CD14-positive monocyte (primary cell): ENCODE measurements at regions not wholly inside any gene's neighbourhood (a gene's known extent, or its start where the extent isn't known, plus 50 kb on each side); places are given as distances from the start of the nearest gene placed in this dataset.

Source experiments
- DNase-seq, 3 donors: peaks; one replicate each; pipeline ENCODE4 v3.0.0-alpha.2; 2011 to 2022
- H2AFZ ChIP-seq: 2 replicates; pipeline ENCODE4 v1.6.0; 2012; ENCODE audit warnings: mild to moderate bottlenecking, low read depth, low read length, inconsistent platforms; ENCODE audit not compliant: insufficient read depth, poor library complexity, severe bottlenecking
- H3K27ac ChIP-seq, 2 donors: 1 replicate in 1 of 2; 2 replicates in 1 of 2; pipeline ENCODE4 v1.5.1; 2012 to 2013; ENCODE audit warnings: low read length in 2 of 2, control low read depth in 1 of 2, inconsistent platforms in 1 of 2, low read depth in 1 of 2, mild to moderate bottlenecking in 1 of 2
- H3K27me3 ChIP-seq, 2 donors: one replicate each; pipeline versions ENCODE4 v1.6.0 to v1.6.1; 2011 to 2013; ENCODE audit warnings: low read length in 2 of 2; ENCODE audit not compliant: control insufficient read depth in 2 of 2, insufficient read depth in 2 of 2
- H3K36me3 ChIP-seq, 2 donors: replicated peaks in 1 of 2; 1 replicate in 1 of 2; 2 replicates in 1 of 2; pipeline versions ENCODE4 v1.5.1 to v1.6.1; 2012 to 2013; ENCODE audit warnings: low read length in 2 of 2, control low read depth in 1 of 2, inconsistent platforms in 1 of 2, mild to moderate bottlenecking in 1 of 2; ENCODE audit not compliant: insufficient read depth in 2 of 2, control insufficient read depth in 1 of 2
- H3K4me1 ChIP-seq, 2 donors: 1 replicate in 1 of 2; 2 replicates in 1 of 2; pipeline versions ENCODE4 v1.5.1 to v1.6.1; 2012 to 2013; ENCODE audit warnings: low read length in 2 of 2, control low read depth in 1 of 2, inconsistent platforms in 1 of 2, mild to moderate bottlenecking in 1 of 2, moderate library complexity in 1 of 2; ENCODE audit not compliant: insufficient read depth in 2 of 2, control insufficient read depth in 1 of 2
- H3K4me2 ChIP-seq: replicated peaks from 2 replicates; pipeline ENCODE3; 2012; ENCODE audit warnings: low read length, moderate library complexity, mild to moderate bottlenecking; ENCODE audit not compliant: poor library complexity, severe bottlenecking; ENCODE audit errors: extremely low read depth
- H3K4me3 ChIP-seq, 3 experiments: fragments of 200-600 bp in 1 of 3; sonication (generic) in 1 of 3; replicated peaks in 1 of 3; 1 replicate in 2 of 3; 2 replicates in 1 of 3; pipeline ENCODE4 v1.5.1; 2011 to 2013; ENCODE audit warnings: low read length in 3 of 3, mild to moderate bottlenecking in 3 of 3, control low read depth in 2 of 3, low read depth in 2 of 3, inconsistent platforms in 1 of 3, moderate library complexity in 1 of 3
- H3K79me2 ChIP-seq: 2 replicates; pipeline ENCODE4 v1.6.0; 2012; ENCODE audit warnings: mild to moderate bottlenecking, control low read depth, inconsistent platforms, low read length, moderate library complexity; ENCODE audit not compliant: insufficient read depth
- H3K9ac ChIP-seq: 2 replicates; pipeline ENCODE4 v1.6.0; 2017; ENCODE audit warnings: low read length, mild to moderate bottlenecking; ENCODE audit not compliant: insufficient read depth, poor library complexity, severe bottlenecking
- H3K9me3 ChIP-seq, 2 donors: replicated peaks in 1 of 2; 1 replicate in 1 of 2; 2 replicates in 1 of 2; pipeline versions ENCODE4 v1.5.1 to v1.6.1; 2012 to 2013; ENCODE audit warnings: low read length in 2 of 2, control low read depth in 1 of 2; ENCODE audit not compliant: control insufficient read depth in 1 of 2, insufficient read depth in 1 of 2
- H4K20me1 ChIP-seq: 2 replicates; pipeline ENCODE4 v1.6.0; 2012; ENCODE audit warnings: mild to moderate bottlenecking, low read length, control low read depth, moderate library complexity; ENCODE audit not compliant: insufficient read depth
- H3K27ac Mint-ChIP-seq, 7 donors: one replicate each; pipeline ENCODE4 v1.8.0; 2020; ENCODE audit warnings: mild to moderate bottlenecking in 7 of 7, mixed read lengths in 7 of 7, moderate library complexity in 6 of 7, inconsistent platforms in 2 of 7
- H3K27me3 Mint-ChIP-seq, 3 donors: one replicate each; pipeline ENCODE4 v1.8.0; 2021 to 2022; ENCODE audit warnings: low read depth in 3 of 3, mild to moderate bottlenecking in 3 of 3, mixed read lengths in 3 of 3, moderate library complexity in 3 of 3, inconsistent platforms in 1 of 3
- H3K36me3 Mint-ChIP-seq, 2 donors: one replicate each; pipeline ENCODE4 v1.8.0; 2020; ENCODE audit warnings: mixed read lengths in 2 of 2, inconsistent platforms in 1 of 2, mild to moderate bottlenecking in 1 of 2
- H3K4me1 Mint-ChIP-seq: one replicate; pipeline ENCODE4 v1.8.0; 2020; ENCODE audit warnings: mild to moderate bottlenecking, mixed read lengths
- H3K4me3 Mint-ChIP-seq, 2 donors: one replicate each; pipeline ENCODE4 v1.8.0; 2020; ENCODE audit warnings: mild to moderate bottlenecking in 2 of 2, mixed read lengths in 2 of 2, moderate library complexity in 1 of 2
- H3K9me3 Mint-ChIP-seq, 7 donors: one replicate each; pipeline ENCODE4 v1.8.0; 2020 to 2022; ENCODE audit warnings: mixed read lengths in 7 of 7, mild to moderate bottlenecking in 6 of 7, moderate library complexity in 6 of 7, inconsistent platforms in 2 of 7
- WGBS: methylation state at CpG from one replicate; pipeline ENCODE4 v1.1.5; 2013; ENCODE audit warnings: missing lambda C conversion rate; ENCODE audit not compliant: insufficient coverage; 5-methylcytosine and 5-hydroxymethylcytosine counted together
- intact Hi-C, 2 donors: fragments of 100-400 bp; cut with micrococcal nuclease; formaldehyde crosslinking; loops; one replicate each; pipeline versions ENCODE4 v1.15.0 to v1.15.1; 2023
- TF ChIP-seq, protein P1 (sequence below): fragments of 200-600 bp; IDR thresholded peaks from one replicate; pipeline ENCODE4 v1.8.0; 2022; ENCODE audit warnings: antibody characterized with exemption, mild to moderate bottlenecking

DNA sequence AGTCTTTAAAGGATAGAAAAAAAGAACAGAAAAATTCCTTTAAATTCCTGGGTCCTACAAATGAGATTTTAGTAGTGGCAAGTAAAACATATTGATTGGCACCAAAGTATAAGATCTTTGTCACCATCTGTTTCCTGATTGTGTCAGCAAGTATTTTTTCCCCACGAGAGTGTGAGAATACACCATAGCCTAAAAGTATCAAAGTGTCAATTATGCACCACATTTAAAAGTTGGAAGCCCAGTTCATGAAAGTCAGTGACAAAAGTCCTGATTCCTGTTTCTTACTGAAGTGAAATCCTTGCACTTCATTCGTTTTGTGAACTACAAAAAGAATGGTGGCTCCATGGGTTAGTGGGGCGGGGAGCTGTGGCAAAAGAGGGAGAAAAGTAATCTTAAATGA, 83.8 kb upstream of the DPH6 start:
- no peaks in the 10 kb centered on the region for H4K20me1 ChIP-seq
- intact Hi-C loops, result no loop called here
- H3K27ac Mint-ChIP-seq, result no peak overlapping the region
- WGBS, result no CpG with 5 or more reads among the region's 3 CpGs
- no peaks in the 10 kb centered on the region for H3K36me3 Mint-ChIP-seq
- peaks cover 0 to 2% (median 0%) of the 10 kb centered on the region in 7 donors for H3K9me3 Mint-ChIP-seq
- no peaks in the 10 kb centered on the region for H3K36me3 ChIP-seq
- TF ChIP-seq, protein P1, sequence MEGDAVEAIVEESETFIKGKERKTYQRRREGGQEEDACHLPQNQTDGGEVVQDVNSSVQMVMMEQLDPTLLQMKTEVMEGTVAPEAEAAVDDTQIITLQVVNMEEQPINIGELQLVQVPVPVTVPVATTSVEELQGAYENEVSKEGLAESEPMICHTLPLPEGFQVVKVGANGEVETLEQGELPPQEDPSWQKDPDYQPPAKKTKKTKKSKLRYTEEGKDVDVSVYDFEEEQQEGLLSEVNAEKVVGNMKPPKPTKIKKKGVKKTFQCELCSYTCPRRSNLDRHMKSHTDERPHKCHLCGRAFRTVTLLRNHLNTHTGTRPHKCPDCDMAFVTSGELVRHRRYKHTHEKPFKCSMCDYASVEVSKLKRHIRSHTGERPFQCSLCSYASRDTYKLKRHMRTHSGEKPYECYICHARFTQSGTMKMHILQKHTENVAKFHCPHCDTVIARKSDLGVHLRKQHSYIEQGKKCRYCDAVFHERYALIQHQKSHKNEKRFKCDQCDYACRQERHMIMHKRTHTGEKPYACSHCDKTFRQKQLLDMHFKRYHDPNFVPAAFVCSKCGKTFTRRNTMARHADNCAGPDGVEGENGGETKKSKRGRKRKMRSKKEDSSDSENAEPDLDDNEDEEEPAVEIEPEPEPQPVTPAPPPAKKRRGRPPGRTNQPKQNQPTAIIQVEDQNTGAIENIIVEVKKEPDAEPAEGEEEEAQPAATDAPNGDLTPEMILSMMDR, result no peak
- H3K27me3 Mint-ChIP-seq, result peaks cover 0 to 2% (median 0%) of the 10 kb centered on the region in 3 donors
- no peak overlapping the region for H2AFZ ChIP-seq
- no peak overlapping the region for H3K27ac ChIP-seq
- no peak overlapping the region for H3K4me3 Mint-ChIP-seq
- H3K4me1 Mint-ChIP-seq, result peaks cover 11% of the 10 kb centered on the region
- DNase-seq, result no peak
- H3K9ac ChIP-seq, result no peak overlapping the region
- H3K4me1 ChIP-seq, result peaks cover 0 to 6% of the 10 kb centered on the region in 2 donors
- no peaks in the 10 kb centered on the region for H3K27me3 ChIP-seq
- no peaks in the 10 kb centered on the region for H3K79me2 ChIP-seq
- no peak overlapping the region for H3K4me3 ChIP-seq
- H3K9me3 ChIP-seq, result no peaks in the 10 kb centered on the region
- H3K4me2 ChIP-seq, result no peak overlapping the region

DNA sequence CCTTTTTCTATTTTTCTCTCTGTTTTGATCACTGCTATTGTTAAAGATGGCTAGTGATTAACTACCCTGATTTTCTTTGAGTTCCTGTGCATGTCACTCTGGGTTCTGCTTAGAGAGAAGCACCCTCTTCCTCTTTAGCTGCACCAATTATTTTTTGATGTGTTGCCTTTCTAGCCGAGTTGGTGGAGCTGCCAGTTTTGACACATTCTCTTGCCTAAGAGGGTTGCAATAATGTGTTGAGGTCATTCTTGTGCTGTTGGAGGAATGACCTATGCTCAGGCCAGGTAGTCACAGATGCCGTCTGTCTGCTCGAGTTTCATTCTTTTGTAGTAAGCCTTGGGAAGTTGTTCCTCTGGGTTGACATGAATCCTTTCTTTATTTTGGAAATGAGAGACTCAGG, 84.6 kb upstream of the DPH6 start:
- TF ChIP-seq, protein P1, result no peak
- no CpG with 5 or more reads among the region's 3 CpGs for WGBS
- peaks cover 0 to 2% (median 0%) of the 10 kb centered on the region in 7 donors for H3K9me3 Mint-ChIP-seq
- Histone ChIP-seq H3K79me2 (no peaks in the 10 kb centered on the region), H3K4me2 (no peak overlapping the region), H3K27me3 (no peaks in the 10 kb centered on the region), H3K9ac (no peak overlapping the region), H2AFZ (no peak overlapping the region), H3K4me1 (peaks cover 0 to 6% of the 10 kb centered on the region in 2 donors), H3K9me3 (no peaks in the 10 kb centered on the region), H3K4me3 (no peak overlapping the region), H3K36me3 (no peaks in the 10 kb centered on the region), H4K20me1 (no peaks in the 10 kb centered on the region), H3K27ac (no peak overlapping the region)
- peaks cover 0 to 2% (median 0%) of the 10 kb centered on the region in 3 donors for H3K27me3 Mint-ChIP-seq
- H3K4me3 Mint-ChIP-seq, result no peak overlapping the region
- intact Hi-C loops, result no loop called here
- H3K36me3 Mint-ChIP-seq, result no peaks in the 10 kb centered on the region
- H3K4me1 Mint-ChIP-seq, result peaks cover 11% of the 10 kb centered on the region
- peak overlapping the region in 1 of 7 donors; percentile 1 for H3K27ac Mint-ChIP-seq
- DNase-seq, result peak in 2 of 3 donors; percentile 11 to 65
